ENCODE measurements at regions not wholly inside any gene's neighbourhood (a gene's known extent, or its start where the extent isn't known, plus 50 kb on each side); places are given as distances from the start of the nearest gene placed in this dataset.

GRCh38 chr3:178059119-178059518, 477.1 kb upstream of the KCNMB2 start:
- TF ChIP-seq POLR2A (IDR thresholded peaks at IDR 0.05; ENCODE audit: low read depth, low read length) (no peak), POLR2AphosphoS5 (IDR thresholded peaks at IDR 0.05; ENCODE audit: low read depth, low read length) (no peak)
